Cardiac muscle cell (in vitro differentiated cells and primary cell): ENCODE measurements at regions not wholly inside any gene's neighbourhood (a gene's known extent, or its start where the extent isn't known, plus 50 kb on each side); places are given as distances from the start of the nearest gene placed in this dataset.
A peak's percentile ranks its signal among the peaks of the same experiment; 100 is the strongest.

Experiments
- DNase-seq, 2 donors: peaks; one replicate each; pipeline versions ENCODE4 v3.0.0 to v3.0.0-alpha.2; 2010 to 2017; ENCODE audit warnings: low read depth in 1 of 2, low spot score in 1 of 2
- H3K27ac ChIP-seq: fragments of 200-600 bp; sonication (generic); 2 replicates; pipeline ENCODE4 v1.5.1; 2016
- H3K27me3 ChIP-seq: fragments of 200-600 bp; sonication (generic); 2 replicates; pipeline ENCODE4 v1.6.0; 2016; ENCODE audit warnings: control low read depth
- H3K36me3 ChIP-seq: fragments of 200-600 bp; sonication (generic); 2 replicates; pipeline ENCODE4 v1.5.1; 2016; ENCODE audit warnings: control low read depth
- H3K4me1 ChIP-seq: fragments of 200-600 bp; sonication (generic); 2 replicates; pipeline ENCODE4 v1.8.1; 2017; ENCODE audit warnings: low read depth, mild to moderate bottlenecking, mixed run types
- H3K4me3 ChIP-seq: fragments of 200-600 bp; sonication (generic); 2 replicates; pipeline ENCODE4 v1.5.1; 2016; ENCODE audit warnings: mild to moderate bottlenecking
- H3K9me3 ChIP-seq: fragments of 200-600 bp; sonication (generic); 2 replicates; pipeline ENCODE4 v1.5.1; 2017; ENCODE audit warnings: low read depth, mild to moderate bottlenecking, control low read depth
- CTCF ChIP-seq: IDR thresholded peaks from 2 replicates; pipeline ENCODE4 v1.5.1; 2012; ENCODE audit warnings: low read depth, mild to moderate bottlenecking, low read length

GRCh38 chr12:90290980-90291975 lies 582.6 kb upstream of the ATP2B1 start:
- Histone ChIP-seq H3K36me3 (no peaks in the 10 kb centered on the region), H3K27ac (no peak overlapping the region), H3K4me1 (no peaks in the 10 kb centered on the region), H3K27me3 (no peaks in the 10 kb centered on the region), H3K9me3 (no peaks in the 10 kb centered on the region), H3K4me3 (no peak overlapping the region)
- DNase-seq: peak in 1 of 2 donors; percentile 60
- TF ChIP-seq CTCF: no peak

DNA sequence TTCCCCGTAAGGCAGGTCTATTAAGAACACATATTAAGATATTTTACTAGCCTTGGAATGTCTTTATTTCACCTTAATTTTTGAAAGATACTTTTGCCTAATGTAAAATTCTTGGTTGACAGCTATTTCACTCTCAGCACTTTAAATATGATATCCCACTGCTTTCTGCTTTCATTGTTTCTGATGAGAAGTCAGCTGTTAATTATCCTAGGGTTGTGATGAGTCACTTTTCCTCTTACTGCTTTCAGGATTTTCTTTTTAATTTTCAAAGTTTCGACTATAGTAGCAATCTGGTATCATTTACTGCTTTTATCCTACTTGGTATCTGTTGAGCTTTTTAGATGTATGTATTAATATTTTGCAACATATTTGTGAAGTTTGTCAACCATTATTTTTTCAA lies 578.9 kb upstream of the ATP2B1 start:
- no peak for TF ChIP-seq CTCF
- DNase-seq: no peak
- Histone ChIP-seq H3K27me3 (no peaks in the 10 kb centered on the region), H3K27ac (no peak overlapping the region), H3K4me3 (no peak overlapping the region), H3K9me3 (no peaks in the 10 kb centered on the region), H3K4me1 (no peaks in the 10 kb centered on the region), H3K36me3 (no peaks in the 10 kb centered on the region)

- TF ChIP-seq CTCF: no peak
- no peak overlapping the region for H3K27ac ChIP-seq
- H3K27me3 ChIP-seq: no peaks in the 10 kb centered on the region
- H3K9me3 ChIP-seq: no peaks in the 10 kb centered on the region
- no peak overlapping the region for H3K4me3 ChIP-seq
- no peak for DNase-seq
- no peaks in the 10 kb centered on the region for H3K36me3 ChIP-seq
- no peaks in the 10 kb centered on the region for H3K4me1 ChIP-seq
Measured at GRCh38 chr12:90281154-90281868, 572.7 kb upstream of the ATP2B1 start.

GRCh38 chr12:90280564-90281058 lies 572.0 kb upstream of the ATP2B1 start:
- no peak for TF ChIP-seq CTCF
- Histone ChIP-seq H3K4me3 (no peak overlapping the region), H3K4me1 (no peaks in the 10 kb centered on the region), H3K9me3 (no peaks in the 10 kb centered on the region), H3K36me3 (no peaks in the 10 kb centered on the region), H3K27ac (no peak overlapping the region), H3K27me3 (no peaks in the 10 kb centered on the region)
- DNase-seq: peak in 1 of 2 donors; percentile 72

DNA sequence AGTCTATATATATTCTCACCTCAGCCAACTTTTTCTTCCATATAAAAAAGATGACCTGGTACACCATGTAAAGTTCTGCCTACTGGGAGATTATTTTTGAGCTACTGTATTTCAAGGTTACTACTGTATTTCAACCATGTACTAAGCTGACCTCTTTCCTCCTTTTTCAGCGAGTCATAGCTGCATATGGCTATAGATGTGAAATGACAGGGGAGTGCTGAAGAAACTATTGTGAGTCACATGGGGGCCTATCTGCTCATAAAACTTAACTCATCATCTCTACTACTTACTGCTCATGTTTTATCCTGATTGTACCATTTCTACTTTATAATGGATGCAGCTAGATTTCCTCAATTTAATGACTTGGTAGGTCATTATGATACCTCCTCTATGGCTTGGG lies 571.4 kb upstream of the ATP2B1 start:
- Histone ChIP-seq H3K4me3 (no peak overlapping the region), H3K27ac (no peak overlapping the region)
- no peak for DNase-seq

More for the DNA sequence above, 571.4 kb upstream of the ATP2B1 start:
- TF ChIP-seq CTCF: no peak
- H3K9me3 ChIP-seq: no peaks in the 10 kb centered on the region
- no peaks in the 10 kb centered on the region for H3K4me1 ChIP-seq
- no peaks in the 10 kb centered on the region for H3K27me3 ChIP-seq
- H3K36me3 ChIP-seq: no peaks in the 10 kb centered on the region
